Body of pancreas (tissue), 4 donors: ENCODE measurements at regions not wholly inside any gene's neighbourhood (a gene's known extent, or its start where the extent isn't known, plus 50 kb on each side); places are given as distances from the start of the nearest gene placed in this dataset.

Source experiments
- ATAC-seq: fragments of 150-250 bp; one replicate; pipeline ENCODE4 v1.9.1; 2016
- DNase-seq, 4 donors: peaks; one replicate each; pipeline ENCODE4 v3.0.0-alpha.2; 2019
- H3K27ac ChIP-seq, 4 donors: fragments of 200-600 bp; sonication (generic); 1 replicate in 3 of 4; 2 replicates in 1 of 4; pipeline versions ENCODE4 v1.5.1 to v1.6.1; 2016 to 2019; ENCODE audit warnings: mild to moderate bottlenecking in 1 of 4, mixed read lengths in 1 of 4, moderate library complexity in 1 of 4
- H3K27me3 ChIP-seq, 2 donors: fragments of 200-600 bp; sonication (generic); one replicate each; pipeline ENCODE4 v1.6.0; 2016; ENCODE audit warnings: mild to moderate bottlenecking in 1 of 2
- H3K36me3 ChIP-seq, 2 donors: fragments of 200-600 bp; sonication (generic); replicated peaks in 1 of 2; 2 replicates each; pipeline ENCODE4 v1.5.1; 2016; ENCODE audit warnings: low read depth in 2 of 2; ENCODE audit not compliant: insufficient read depth in 1 of 2
- H3K4me1 ChIP-seq: fragments of 200-600 bp; sonication (generic); one replicate; pipeline ENCODE4 v1.6.0; 2016
- H3K4me3 ChIP-seq, 2 donors: fragments of 200-600 bp; sonication (generic); 1 replicate in 1 of 2; 2 replicates in 1 of 2; pipeline ENCODE4 v1.5.1; 2016 to 2019
- H3K9me3 ChIP-seq, 3 donors: fragments of 200-600 bp; sonication (generic); 1 replicate in 2 of 3; 2 replicates in 1 of 3; pipeline ENCODE4 v1.5.1; 2016
- POLR2A ChIP-seq, 3 donors: fragments of 450-650 bp; IDR thresholded peaks; one replicate each; pipeline ENCODE4 v1.6.1; 2016; ENCODE audit warnings: antibody characterized with exemption in 3 of 3, mild to moderate bottlenecking in 2 of 3
- WGBS, 2 donors: methylation state at CpG; one replicate each; pipeline ENCODE4 v1.1.5; 2017; 5-methylcytosine and 5-hydroxymethylcytosine counted together
- intact Hi-C: fragments of 100-400 bp; cut with DNase I; formaldehyde crosslinking; loops from one replicate; pipeline ENCODE4 v1.15.1; 2023
- TF ChIP-seq, protein P1 (sequence below), 7 experiments: fragments of 450-650 bp in 4 of 7; fragments of 200-600 bp in 3 of 7; sonication (generic) in 3 of 7; IDR thresholded peaks; one replicate each; pipeline ENCODE4 v1.5.1; 2016 to 2019; ENCODE audit warnings: antibody characterized with exemption in 7 of 7

DNA sequence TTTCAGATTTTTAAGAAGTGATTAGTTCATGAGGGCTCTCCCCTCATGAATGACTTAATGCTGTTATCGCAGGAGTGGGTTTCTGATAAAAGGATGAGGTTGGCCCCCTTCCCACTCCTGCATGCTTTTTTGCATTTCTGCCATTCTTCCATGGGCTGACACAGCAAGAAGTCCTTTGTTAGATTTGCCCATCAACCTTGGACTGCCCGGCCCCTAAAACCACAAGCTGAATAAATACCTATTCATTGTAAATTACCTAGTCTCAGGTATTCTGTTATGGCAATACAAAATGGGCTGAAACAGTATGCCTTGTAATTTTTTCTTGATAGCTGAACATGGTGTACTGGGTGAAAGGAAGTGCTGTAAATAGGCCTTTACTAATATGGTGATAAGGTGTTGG is 72.7 kb upstream of the DPH5 start:
- ATAC-seq (no peak), DNase-seq (no peak)
- intact Hi-C loops, result no loop called here
- no peak overlapping the region for H3K27ac ChIP-seq
- 91 to 92% methylated on average over 2 of the region's 2 CpGs for WGBS, 2 donors
- no peaks in the 10 kb centered on the region for H3K27me3 ChIP-seq
- H3K4me3 ChIP-seq, result no peak overlapping the region
- H3K4me1 ChIP-seq, result no peaks in the 10 kb centered on the region
- no peak for TF ChIP-seq POLR2A (IDR thresholded peaks at IDR 0.05)
- TF ChIP-seq, protein P1, sequence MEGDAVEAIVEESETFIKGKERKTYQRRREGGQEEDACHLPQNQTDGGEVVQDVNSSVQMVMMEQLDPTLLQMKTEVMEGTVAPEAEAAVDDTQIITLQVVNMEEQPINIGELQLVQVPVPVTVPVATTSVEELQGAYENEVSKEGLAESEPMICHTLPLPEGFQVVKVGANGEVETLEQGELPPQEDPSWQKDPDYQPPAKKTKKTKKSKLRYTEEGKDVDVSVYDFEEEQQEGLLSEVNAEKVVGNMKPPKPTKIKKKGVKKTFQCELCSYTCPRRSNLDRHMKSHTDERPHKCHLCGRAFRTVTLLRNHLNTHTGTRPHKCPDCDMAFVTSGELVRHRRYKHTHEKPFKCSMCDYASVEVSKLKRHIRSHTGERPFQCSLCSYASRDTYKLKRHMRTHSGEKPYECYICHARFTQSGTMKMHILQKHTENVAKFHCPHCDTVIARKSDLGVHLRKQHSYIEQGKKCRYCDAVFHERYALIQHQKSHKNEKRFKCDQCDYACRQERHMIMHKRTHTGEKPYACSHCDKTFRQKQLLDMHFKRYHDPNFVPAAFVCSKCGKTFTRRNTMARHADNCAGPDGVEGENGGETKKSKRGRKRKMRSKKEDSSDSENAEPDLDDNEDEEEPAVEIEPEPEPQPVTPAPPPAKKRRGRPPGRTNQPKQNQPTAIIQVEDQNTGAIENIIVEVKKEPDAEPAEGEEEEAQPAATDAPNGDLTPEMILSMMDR (IDR thresholded peaks at IDR 0.05), result no peak
- no peaks in the 10 kb centered on the region for H3K36me3 ChIP-seq
- no peaks in the 10 kb centered on the region for H3K9me3 ChIP-seq

DNA sequence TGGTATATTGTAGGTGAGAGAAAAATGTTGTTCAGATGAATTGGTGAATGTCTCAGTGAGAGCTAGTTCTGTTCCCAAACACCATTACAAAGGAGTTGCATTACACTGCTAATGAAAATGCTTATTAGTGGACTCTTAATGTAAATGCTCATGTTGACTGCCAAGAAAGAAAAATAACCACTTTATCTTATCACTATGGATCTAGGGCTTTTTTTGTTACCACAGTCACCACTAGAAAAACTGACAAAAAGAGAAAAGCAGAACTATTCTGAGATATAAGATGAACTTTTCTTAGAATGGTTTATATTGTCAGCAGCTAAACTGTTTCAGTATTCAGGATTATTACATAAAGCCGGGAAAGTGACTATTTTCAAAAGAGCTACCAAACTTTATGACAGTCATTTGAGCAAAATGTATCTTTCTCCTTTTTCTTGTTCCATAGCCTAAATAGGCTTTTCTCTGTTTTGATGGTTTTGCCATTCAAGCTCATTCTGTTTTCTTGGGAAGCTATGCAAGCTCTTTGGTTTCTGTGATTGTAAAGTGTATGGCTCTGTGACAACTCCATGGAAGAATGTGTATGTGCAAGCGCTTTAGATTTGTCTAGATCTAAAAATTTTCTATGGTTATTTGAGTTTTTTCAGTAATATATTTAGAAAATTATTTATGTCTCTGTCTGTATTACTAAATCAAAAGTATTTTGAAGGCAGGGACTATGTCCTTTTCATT is 64.2 kb upstream of the DPH5 start:
- WGBS, 2 donors, result 80 to 96% methylated on average over 2 of the region's 2 CpGs
- H3K9me3 ChIP-seq, result no peaks in the 10 kb centered on the region
- no peak overlapping the region for H3K27ac ChIP-seq
- H3K36me3 ChIP-seq, result no peaks in the 10 kb centered on the region
- H3K4me3 ChIP-seq, result no peak overlapping the region
- TF ChIP-seq, protein P1 (IDR thresholded peaks at IDR 0.05), result no peak
- TF ChIP-seq POLR2A (IDR thresholded peaks at IDR 0.05), result no peak
- no peak for DNase-seq
- intact Hi-C loops, result no loop called here
- H3K27me3 ChIP-seq, result no peaks in the 10 kb centered on the region
- no peaks in the 10 kb centered on the region for H3K4me1 ChIP-seq
- no peak for ATAC-seq

DNA sequence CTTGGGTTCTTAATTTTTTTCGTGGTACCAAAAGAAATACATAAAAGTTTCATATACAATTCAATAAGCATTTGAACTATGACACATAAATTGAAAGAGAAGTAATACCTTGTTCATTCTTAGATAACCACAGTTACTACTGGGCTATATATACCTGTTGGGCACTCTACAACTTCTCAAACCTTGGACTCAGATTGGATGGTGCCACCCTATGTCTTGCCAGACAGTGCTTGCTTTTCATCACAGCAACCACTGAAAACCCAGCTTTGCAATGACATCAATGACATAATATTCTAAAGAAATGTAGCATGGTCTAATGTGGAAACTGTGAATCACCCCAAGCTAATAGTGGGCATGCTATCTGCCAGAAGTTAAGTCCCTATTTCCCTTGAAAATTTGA is 62.8 kb upstream of the DPH5 start:
- ATAC-seq, result no peak
- 86 to 100% methylated on average over 1 of the region's 1 CpG for WGBS, 2 donors

DNA sequence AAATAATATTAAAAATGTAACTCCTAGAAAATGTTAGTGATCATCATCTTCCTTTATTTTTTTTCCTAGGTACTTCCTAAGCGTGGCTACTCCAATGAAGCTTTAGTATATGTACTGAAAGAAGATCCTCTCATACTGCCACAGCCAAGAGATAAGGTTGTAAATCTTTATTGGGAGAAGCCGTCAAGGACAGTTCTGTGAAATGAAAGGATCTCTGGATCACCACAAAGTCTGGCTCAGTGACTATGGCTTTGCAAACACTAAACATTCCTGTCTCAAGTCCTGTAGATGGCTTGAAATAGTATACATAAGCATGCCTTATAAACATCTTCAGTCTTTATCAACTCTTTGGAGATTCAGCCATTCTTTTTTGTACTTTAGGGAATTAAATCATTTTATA is 61.2 kb upstream of the DPH5 start:
- no peaks in the 10 kb centered on the region for H3K36me3 ChIP-seq
- no peaks in the 10 kb centered on the region for H3K27me3 ChIP-seq
- H3K4me1 ChIP-seq, result no peaks in the 10 kb centered on the region
- DNase-seq, result no peak
- H3K4me3 ChIP-seq, result no peak overlapping the region
- ATAC-seq, result no peak
- H3K27ac ChIP-seq, result no peak overlapping the region
- no peaks in the 10 kb centered on the region for H3K9me3 ChIP-seq
- 68 to 73% methylated on average over 2 of the region's 2 CpGs for WGBS, 2 donors
- intact Hi-C loops, result no loop called here
- no peak for TF ChIP-seq POLR2A (IDR thresholded peaks at IDR 0.05)
- TF ChIP-seq, protein P1 (IDR thresholded peaks at IDR 0.05), result no peak

More for the DNA sequence above, 62.8 kb upstream of the DPH5 start:
- no peaks in the 10 kb centered on the region for H3K9me3 ChIP-seq
- no peak overlapping the region for H3K27ac ChIP-seq
- no peaks in the 10 kb centered on the region for H3K27me3 ChIP-seq
- intact Hi-C loops, result no loop called here
- TF ChIP-seq POLR2A (IDR thresholded peaks at IDR 0.05), result no peak
- TF ChIP-seq, protein P1 (IDR thresholded peaks at IDR 0.05), result no peak
- no peak for DNase-seq
- no peak overlapping the region for H3K4me3 ChIP-seq
- no peaks in the 10 kb centered on the region for H3K4me1 ChIP-seq
- no peaks in the 10 kb centered on the region for H3K36me3 ChIP-seq
